ENCODE measurements at regions not wholly inside any gene's neighbourhood (a gene's known extent, or its start where the extent isn't known, plus 50 kb on each side); places are given as distances from the start of the nearest gene placed in this dataset.

- no peak for DNase-seq
Measured at GRCh38 chr13:63112799-63113395, 1697.2 kb upstream of the PCDH20 start.

DNA sequence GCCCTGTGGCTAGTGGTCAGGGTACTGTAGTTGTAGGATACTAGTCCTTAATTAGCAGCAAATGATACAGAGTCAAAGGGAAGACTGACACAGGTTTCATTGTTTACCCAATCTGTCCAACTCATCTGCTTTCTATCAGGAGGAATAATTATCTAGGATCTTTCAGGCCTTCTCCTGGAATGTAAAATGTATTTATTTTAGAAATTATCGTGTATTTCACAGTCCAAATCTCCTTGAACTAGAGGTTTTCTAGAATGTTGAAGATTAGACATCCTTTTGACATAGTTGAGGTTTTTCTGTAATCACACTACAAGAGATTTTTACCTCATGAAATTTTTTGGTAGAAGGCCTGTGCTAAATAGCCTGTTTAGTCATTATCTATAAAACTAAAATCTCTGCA, 1694.8 kb upstream of the PCDH20 start:
- no peak for DNase-seq

DNA sequence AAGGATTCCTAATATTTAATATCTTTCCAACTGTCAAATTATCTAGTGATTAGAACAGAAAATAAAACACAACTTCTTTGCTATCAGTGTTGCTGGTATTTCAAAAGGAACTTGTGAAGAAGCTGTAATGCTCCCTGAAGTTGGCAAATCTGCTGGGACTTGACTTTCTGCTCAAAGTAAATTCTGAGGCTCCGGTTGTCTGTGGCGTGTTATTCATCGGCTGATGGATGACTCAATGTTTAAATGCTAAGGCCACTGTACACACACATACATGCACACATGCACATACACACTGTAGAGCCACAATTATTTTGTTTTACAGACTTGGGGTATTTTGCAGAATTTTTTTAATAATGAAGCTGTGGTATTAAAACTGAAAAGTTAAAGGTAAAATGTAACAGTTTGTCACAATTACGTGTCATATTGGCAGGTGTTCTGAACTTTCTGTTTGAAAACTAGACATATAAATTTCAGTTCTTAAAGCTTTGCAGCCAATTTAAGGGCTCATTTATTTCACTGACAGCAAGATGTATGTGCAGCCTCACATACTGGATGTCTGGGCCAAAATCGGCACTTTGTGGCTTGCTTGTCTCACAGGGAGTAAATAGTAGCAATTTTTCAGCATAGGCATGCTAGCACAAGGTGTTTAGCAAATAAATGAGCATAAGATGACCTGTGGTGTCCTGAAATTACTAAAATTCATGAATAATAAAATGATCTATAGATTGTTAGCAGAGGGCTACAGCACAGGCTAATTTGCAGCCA, 1691.7 kb upstream of the PCDH20 start:
- peak; percentile 2 for DNase-seq

DNA sequence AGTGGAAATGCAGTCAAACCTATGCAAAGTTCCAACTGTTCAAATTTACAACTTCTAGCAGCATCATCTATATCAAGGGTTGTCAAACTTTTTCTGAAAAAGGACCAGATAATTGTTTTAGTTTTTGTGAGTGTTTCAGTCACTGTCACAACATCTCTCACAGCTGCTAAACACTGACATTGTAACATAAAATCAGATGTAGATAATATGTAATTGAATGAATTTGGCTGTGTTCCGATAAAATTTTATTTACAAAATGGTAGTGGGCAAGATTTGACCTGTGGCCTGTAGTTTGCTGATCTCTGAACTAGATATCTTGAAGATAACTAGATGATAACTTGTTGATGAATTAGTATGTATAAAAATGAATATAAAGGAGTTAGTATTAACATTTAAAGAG, 1679.1 kb upstream of the PCDH20 start:
- no peak for DNase-seq

GRCh38 chr13:63093907-63094469, 1678.3 kb upstream of the PCDH20 start:
- no peak for DNase-seq

GRCh38 chr13:63092456-63092855, 1676.8 kb upstream of the PCDH20 start:
- no peak for DNase-seq

- DNase-seq, result no peak
Measured at GRCh38 chr13:63090524-63090923, 1674.9 kb upstream of the PCDH20 start.

DNA sequence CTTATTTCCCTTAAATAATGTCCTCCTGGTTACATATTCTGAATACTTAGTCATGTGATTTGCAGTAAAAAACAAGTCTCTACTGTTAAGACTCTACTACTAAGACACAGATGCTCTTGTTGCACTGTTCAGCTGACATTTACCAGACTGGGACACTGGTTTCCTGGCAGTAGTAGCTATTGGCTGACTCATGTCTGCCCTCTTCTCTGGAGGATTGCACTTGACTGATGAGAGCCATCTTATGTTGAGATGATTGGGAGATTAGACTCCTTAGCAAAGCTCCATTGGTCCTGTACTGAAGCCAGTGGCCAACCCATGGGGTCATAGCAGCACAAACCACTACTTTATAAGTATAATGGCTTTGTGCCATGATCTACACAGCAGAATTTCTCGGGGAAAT, 1672.6 kb upstream of the PCDH20 start:
- no peak for DNase-seq

GRCh38 chr13:63086286-63086685, 1670.6 kb upstream of the PCDH20 start:
- no peak for DNase-seq

DNA sequence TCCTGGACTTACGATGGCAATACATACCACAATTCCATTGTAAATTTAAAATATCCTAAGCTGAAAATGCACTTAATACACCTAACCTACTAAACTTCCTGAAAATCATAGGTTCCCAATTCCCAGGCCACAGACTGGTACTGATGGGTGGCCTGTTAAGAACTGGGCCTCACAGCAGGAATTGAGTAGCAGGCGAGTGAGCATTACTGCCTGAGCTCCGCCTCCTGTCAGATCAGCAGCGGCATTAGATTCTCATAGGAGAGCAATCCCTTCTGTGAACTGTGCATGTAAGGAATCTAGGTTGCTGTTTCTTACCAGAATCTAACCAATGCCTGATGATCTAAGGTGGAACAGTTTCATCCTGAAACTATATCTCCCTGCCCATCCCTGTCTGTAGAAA, 1670.2 kb upstream of the PCDH20 start:
- DNase-seq, result no peak

GRCh38 chr13:63081400-63082014, 1665.9 kb upstream of the PCDH20 start:
- no peak for DNase-seq

GRCh38 chr13:63075126-63075525, 1659.5 kb upstream of the PCDH20 start:
- no peak for DNase-seq

DNA sequence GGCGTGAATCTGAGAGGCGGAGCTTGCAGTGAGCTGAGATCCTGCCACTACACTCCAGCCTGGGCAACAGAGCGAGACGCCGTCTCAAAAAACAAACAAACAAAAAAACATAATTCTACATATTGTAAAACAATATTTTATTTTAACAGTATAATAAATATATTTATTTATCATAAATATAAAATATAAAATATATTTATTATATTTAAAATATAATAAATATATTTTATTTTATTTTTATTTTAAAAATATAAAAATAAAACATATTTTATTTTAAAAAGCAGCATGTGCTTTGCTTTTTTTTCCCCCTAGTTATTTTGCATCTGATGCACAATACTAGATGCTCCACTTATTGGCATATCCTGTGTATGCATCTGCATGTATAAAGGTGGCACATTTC, 1634.6 kb upstream of the PCDH20 start:
- no peak for DNase-seq

DNA sequence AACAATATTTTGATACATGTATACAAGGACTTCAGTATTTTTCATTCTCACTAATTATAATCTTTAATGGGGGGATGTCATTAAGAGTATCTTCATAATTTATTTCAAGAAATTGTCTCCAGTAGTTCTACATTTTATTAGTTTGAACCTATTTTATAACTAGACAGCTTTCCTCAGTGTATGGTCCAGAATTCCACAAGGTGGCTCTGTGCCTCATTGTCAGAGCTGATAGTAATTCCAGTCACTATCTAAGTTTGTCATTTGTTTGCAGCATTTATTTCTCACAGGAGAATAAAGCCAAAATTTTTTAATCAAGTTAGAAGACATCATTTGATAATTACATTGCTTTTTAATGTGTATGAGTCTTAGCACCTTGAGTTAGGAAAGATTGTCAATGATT, 1633.0 kb upstream of the PCDH20 start:
- no peak for DNase-seq

- DNase-seq, result no peak
Measured at GRCh38 chr13:63044589-63045313, 1629.1 kb upstream of the PCDH20 start.

DNA sequence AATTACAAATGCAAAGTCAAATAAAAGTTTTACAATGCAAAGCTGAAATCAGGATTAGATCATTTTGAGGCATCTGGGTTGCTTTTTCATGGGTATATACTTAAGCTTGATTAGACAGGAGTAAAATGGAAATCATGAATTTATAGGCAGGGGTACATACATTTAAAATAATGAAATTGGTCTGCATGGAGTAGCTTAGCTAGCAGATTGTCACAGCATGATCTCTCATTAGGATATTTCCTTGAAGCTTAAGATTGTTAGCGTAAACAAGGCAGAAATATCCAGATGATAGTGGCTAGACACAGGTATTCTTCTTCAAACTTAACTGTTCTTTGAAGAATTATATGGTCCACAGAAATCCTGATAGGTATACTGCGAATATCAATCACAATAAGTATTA, 1627.0 kb upstream of the PCDH20 start:
- no peak for DNase-seq

DNA sequence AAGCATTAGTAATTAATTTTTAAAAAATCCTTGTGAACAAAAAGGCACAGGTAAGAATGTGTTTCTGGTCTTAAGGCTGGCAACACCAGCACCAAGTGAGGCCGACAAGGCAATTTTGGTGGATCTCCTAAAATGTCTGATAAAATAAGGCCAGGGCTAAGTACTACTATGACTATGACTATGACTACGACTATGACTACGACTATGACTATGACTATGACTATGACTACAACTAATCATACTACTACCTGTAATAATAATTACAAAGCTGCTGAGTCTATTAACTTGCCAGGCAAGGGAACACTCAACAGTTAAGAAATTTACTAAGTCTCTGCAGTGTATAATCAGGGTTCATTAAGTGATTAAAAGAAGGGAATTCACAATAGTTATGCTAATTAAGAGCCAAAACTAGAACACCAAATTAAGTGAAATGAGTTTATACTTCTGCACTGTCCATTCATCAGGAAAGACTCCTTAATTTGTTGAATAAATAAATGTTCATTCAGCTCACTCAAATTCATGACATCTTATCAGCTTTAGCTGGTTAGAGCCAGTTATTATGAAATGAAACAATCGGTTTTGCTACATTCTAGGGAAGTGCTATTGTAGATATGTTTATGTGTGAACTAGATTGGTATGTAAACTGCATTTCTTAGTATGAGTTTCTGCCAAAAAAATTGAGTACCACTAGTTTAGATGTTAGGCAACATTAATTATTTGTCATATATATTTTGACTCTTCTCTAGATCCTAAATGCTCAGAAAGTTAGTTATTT, 1626.2 kb upstream of the PCDH20 start:
- DNase-seq, result no peak

DNA sequence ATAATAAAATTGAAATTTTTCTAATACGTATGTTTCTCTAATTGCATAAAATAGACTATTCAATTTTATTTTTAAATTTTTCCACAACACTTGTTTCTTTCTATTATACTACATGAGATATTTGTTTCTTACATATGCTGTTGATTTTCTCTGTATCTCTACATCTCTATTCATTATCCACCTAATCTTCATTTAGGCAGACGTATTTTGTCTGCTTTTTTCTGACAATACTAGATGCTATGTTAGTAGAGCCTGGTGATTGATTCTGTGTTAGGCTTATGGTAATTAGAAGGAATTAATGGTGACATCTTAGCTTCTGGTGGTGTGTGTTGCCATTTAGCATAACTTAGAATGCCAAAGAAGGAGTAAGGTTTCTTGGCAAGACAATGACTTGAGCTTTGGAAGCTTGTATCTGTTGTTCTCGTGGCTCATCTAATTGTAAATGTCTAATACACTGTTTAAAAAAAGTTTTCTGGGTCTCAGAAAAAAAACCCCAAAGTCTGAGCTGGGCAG, 1610.7 kb upstream of the PCDH20 start:
- no peak for DNase-seq

GRCh38 chr13:63025741-63026140, 1610.1 kb upstream of the PCDH20 start:
- DNase-seq, result no peak

DNA sequence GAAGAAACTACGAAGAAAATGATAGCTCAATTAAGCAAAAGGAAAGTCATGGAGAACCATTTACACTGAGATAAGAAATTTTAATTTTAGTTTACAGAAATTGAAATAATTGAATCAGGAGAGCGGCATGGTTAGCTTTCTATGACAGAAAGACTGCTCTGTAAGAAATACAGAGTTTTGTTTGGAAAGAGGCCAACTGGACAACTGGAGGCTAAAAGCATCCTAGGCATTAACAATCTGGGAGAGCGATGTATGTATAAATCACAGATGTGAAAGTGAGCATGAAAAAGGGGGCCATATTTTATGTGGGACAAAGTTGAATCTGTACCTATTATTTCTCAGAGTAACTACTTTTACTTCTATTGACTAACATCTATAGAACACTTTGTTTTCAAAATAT, 1608.8 kb upstream of the PCDH20 start:
- peak; percentile 10 for DNase-seq

DNA sequence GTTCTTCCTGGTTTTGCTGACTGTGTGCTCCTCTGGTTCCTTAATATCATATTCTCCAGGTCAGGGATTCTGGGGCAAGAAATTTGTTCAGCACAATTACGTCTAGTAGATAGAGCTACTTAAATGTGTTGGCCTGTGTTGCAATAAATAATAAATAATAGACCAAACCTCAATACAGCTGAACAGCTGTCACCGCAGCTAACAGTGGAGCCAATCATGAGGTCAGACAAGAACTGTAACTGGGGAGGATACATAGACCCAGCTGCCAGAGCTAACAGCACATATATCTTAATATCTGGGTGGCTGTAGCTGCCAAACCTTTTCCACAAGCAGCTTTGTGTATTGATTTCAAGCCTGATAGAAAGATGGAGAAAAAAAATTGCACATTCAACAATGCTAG, 1596.3 kb upstream of the PCDH20 start:
- DNase-seq, result peak; percentile 79
